Vagina (tissue), 2 donors: ENCODE measurements at regions not wholly inside any gene's neighbourhood (a gene's known extent, or its start where the extent isn't known, plus 50 kb on each side); places are given as distances from the start of the nearest gene placed in this dataset.

Experiments used
- CTCF ChIP-seq, 3 experiments: fragments of 450-650 bp in 2 of 3; fragments of 200-600 bp in 1 of 3; sonication (generic) in 1 of 3; IDR thresholded peaks; one replicate each; pipeline ENCODE4 v1.5.1; 2017 to 2019; ENCODE audit warnings: antibody characterized with exemption in 3 of 3, mild to moderate bottlenecking in 2 of 3, moderate library complexity in 2 of 3
- POLR2AphosphoS5 ChIP-seq, 2 donors: sonication (generic); formaldehyde crosslinking; IDR thresholded peaks; one replicate each; pipeline ENCODE4 v1.9.0; 2017; ENCODE audit warnings: antibody characterized with exemption in 2 of 2, mild to moderate bottlenecking in 2 of 2, low read depth in 1 of 2; ENCODE audit not compliant: insufficient read depth in 1 of 2

GRCh38 chr2:239870863-239871262, 154.3 kb downstream of the NDUFA10 start:
- no peak for TF ChIP-seq CTCF (IDR thresholded peaks at IDR 0.05)
- no peak for TF ChIP-seq POLR2AphosphoS5 (IDR thresholded peaks at IDR 0.05; ENCODE audit: insufficient read depth in 1 of 2, low read depth in 1 of 2)
